ENCODE measurements at regions not wholly inside any gene's neighbourhood (a gene's known extent, or its start where the extent isn't known, plus 50 kb on each side); places are given as distances from the start of the nearest gene placed in this dataset.

GRCh38 chr6:109226353-109226752, 131.0 kb downstream of the CEP57L1 start:
- no peak for DNase-seq

GRCh38 chr6:109225946-109226345, 130.6 kb downstream of the CEP57L1 start:
- no peak for DNase-seq

GRCh38 chr6:109224994-109225393, 129.7 kb downstream of the CEP57L1 start:
- DNase-seq: no peak

GRCh38 chr6:109224107-109224875, 129.0 kb downstream of the CEP57L1 start:
- no peak for DNase-seq

- peak in 1 of 5 experiments; percentile 65 for DNase-seq
These were observed 127.5 kb downstream of the CEP57L1 start for GRCh38 chr6:109222848-109223247.

GRCh38 chr6:109221543-109222195, 126.4 kb downstream of the CEP57L1 start:
- DNase-seq: no peak

Data from T-helper 2 cell (primary cell).